GM12878 (cell line): ENCODE measurements at regions not wholly inside any gene's neighbourhood (a gene's known extent, or its start where the extent isn't known, plus 50 kb on each side); places are given as distances from the start of the nearest gene placed in this dataset.

Experiments
- ATAC-seq: fragments of 200-7000 bp; cut with Tn5 transposase; 3 replicates; pipeline ENCODE4 v1.9.1; 2020; ENCODE audit warnings: mild to moderate bottlenecking, moderate library complexity
- BruUV-seq: library from RNA; stranded (reverse); fragments of 400-500 nt; replicated peaks from 2 replicates; lab custom pipeline; 2021; lab: Mats Ljungman, UMichigan
- CTCF ChIA-PET: fragments of 300-600 bp; sonication (Branson Sonifier 250); formaldehyde crosslinking; extraction: SDS; loops from one replicate; lab custom pipeline; 2021; ENCODE audit warnings: inconsistent platforms; lab: Yijun Ruan, JAX
- POLR2A ChIA-PET: fragments of 350-600 bp; formaldehyde crosslinking; extraction: SDS; loops from one replicate; lab custom pipeline; 2021; ENCODE audit warnings: inconsistent platforms; lab: Charles Lee
- RAD21 ChIA-PET: fragments of 300-600 bp; sonication (Branson Sonifier 250); formaldehyde crosslinking; loops from one replicate; lab custom pipeline; 2023; ENCODE audit warnings: antibody characterized with exemption; ENCODE audit not compliant: unreplicated experiment; lab: Charles Lee
- SMC1A ChIA-PET: fragments of 300-600 bp; sonication (Branson Sonifier 250); formaldehyde crosslinking; loops from one replicate; lab custom pipeline; 2023; ENCODE audit not compliant: unreplicated experiment, uncharacterized antibody; lab: Charles Lee
- DNase-seq: peaks from one replicate; pipeline ENCODE4 v3.0.0-alpha.2; 2011; ENCODE audit warnings: low read depth, low spot score
- FAIRE-seq: peaks from 3 replicates; lab custom pipeline; 2011; peaks lifted over from hg19 to GRCh38; lab: Jason Lieb, UNC
- H2AFZ ChIP-seq: 2 replicates; pipeline ENCODE4 v1.6.0; 2011; ENCODE audit warnings: low read depth, low read length, control low read depth; ENCODE audit not compliant: control insufficient read depth
- H3K27ac ChIP-seq: 2 replicates; pipeline ENCODE4 v1.5.1; 2011; ENCODE audit warnings: control low read depth; ENCODE audit not compliant: control insufficient read depth, insufficient read depth
- H3K27me3 ChIP-seq, 2 experiments: replicated peaks in 1 of 2; 2 replicates each; pipeline versions ENCODE4 v1.6.0 to v1.6.1; 2011; ENCODE audit warnings: low read length in 1 of 2; ENCODE audit not compliant: control insufficient read depth in 2 of 2, insufficient read depth in 2 of 2
- H3K36me3 ChIP-seq, 2 experiments: 2 replicates each; pipeline ENCODE4 v1.5.1; 2011; ENCODE audit warnings: low read length in 1 of 2; ENCODE audit not compliant: control insufficient read depth in 2 of 2, insufficient read depth in 2 of 2
- H3K4me1 ChIP-seq: 2 replicates; pipeline ENCODE4 v1.6.1; 2011; ENCODE audit warnings: mild to moderate bottlenecking, low read length, moderate library complexity, mixed read lengths; ENCODE audit not compliant: control insufficient read depth, insufficient read depth
- H3K4me2 ChIP-seq: 2 replicates; pipeline ENCODE4 v1.6.0; 2011; ENCODE audit warnings: control low read depth; ENCODE audit not compliant: control insufficient read depth, insufficient read depth
- H3K4me3 ChIP-seq: fragments of 200-600 bp; sonication (generic); 2 replicates; pipeline ENCODE4 v1.5.1; 2016
- H3K79me2 ChIP-seq: 2 replicates; pipeline ENCODE4 v1.6.0; 2011; ENCODE audit warnings: low read length; ENCODE audit not compliant: control insufficient read depth, insufficient read depth
- H3K9ac ChIP-seq: 2 replicates; pipeline ENCODE4 v1.8.0; 2011; ENCODE audit warnings: low read length, control low read depth, mixed read lengths; ENCODE audit not compliant: control insufficient read depth, insufficient read depth
- H3K9me3 ChIP-seq: replicated peaks from 3 replicates; pipeline ENCODE4 v1.5.1; 2011; ENCODE audit warnings: mild to moderate bottlenecking, low read length; ENCODE audit not compliant: control insufficient read depth, insufficient read depth
- H4K20me1 ChIP-seq: 2 replicates; pipeline ENCODE4 v1.6.0; 2011; ENCODE audit not compliant: control insufficient read depth, insufficient read depth
- CBX3 ChIP-seq: fragments of 200-600 bp; sonication (generic); IDR thresholded peaks from 2 replicates; pipeline ENCODE4 v1.6.1; 2016; ENCODE audit warnings: low read depth, borderline replicate concordance
- CHD2 ChIP-seq: IDR thresholded peaks from 2 replicates; pipeline ENCODE4 v1.6.1; 2011; ENCODE audit warnings: low read depth, low read length, improper control_type of control experiment, borderline replicate concordance
- EP300 ChIP-seq, 2 experiments: fragments of 150-350 bp in 1 of 2; IDR thresholded peaks; 2 replicates each; pipeline ENCODE4 v1.6.1; 2011 to 2012; ENCODE audit warnings: low read depth in 2 of 2, low read length in 2 of 2, borderline replicate concordance in 1 of 2, improper control_type of control experiment in 1 of 2, inconsistent platforms in 1 of 2; ENCODE audit not compliant: control insufficient read depth in 1 of 2
- FOS ChIP-seq: IDR thresholded peaks from 3 replicates; pipeline ENCODE4 v1.6.1; 2011; ENCODE audit warnings: borderline replicate concordance; ENCODE audit not compliant: insufficient read length; ENCODE audit errors: extremely low read depth
- KDM1A ChIP-seq: fragments of 200-600 bp; sonication (generic); IDR thresholded peaks from 2 replicates; pipeline ENCODE4 v1.6.1; 2016; ENCODE audit warnings: borderline replicate concordance
- MTA3 ChIP-seq: IDR thresholded peaks from 2 replicates; pipeline ENCODE4 v1.6.1; 2012; ENCODE audit warnings: low read length, inconsistent platforms, borderline replicate concordance
- NBN ChIP-seq: fragments of 450-650 bp; IDR thresholded peaks from 2 replicates; pipeline ENCODE4 v1.6.1; 2016
- NFIC ChIP-seq: IDR thresholded peaks from 2 replicates; pipeline ENCODE4 v1.6.1; 2012; ENCODE audit warnings: low read depth, mild to moderate bottlenecking, inconsistent platforms, low read length, moderate library complexity
- POLR2A ChIP-seq: IDR thresholded peaks from 2 replicates; pipeline ENCODE4 v1.6.1; 2011; ENCODE audit warnings: low read depth, mild to moderate bottlenecking, low read length
- SMAD1 ChIP-seq: fragments of 450-650 bp; IDR thresholded peaks from 2 replicates; pipeline ENCODE4 v1.6.1; 2018; ENCODE audit warnings: mild to moderate bottlenecking, low read depth; ENCODE audit not compliant: partially characterized antibody
- SMAD5 ChIP-seq: IDR thresholded peaks from 2 replicates; pipeline ENCODE4 v1.6.1; 2016; ENCODE audit warnings: antibody characterized with exemption, low read depth
- ZNF384 ChIP-seq: IDR thresholded peaks from 2 replicates; pipeline ENCODE4 v1.6.1; 2012; ENCODE audit warnings: low read depth, mild to moderate bottlenecking, low read length, improper control_type of control experiment, borderline replicate concordance
- WGBS: methylation state at CpG from one replicate; pipeline ENCODE4 v1.1.6; 2016; ENCODE audit warnings: low lambda C conversion rate; ENCODE audit not compliant: insufficient replicate concordance, insufficient coverage; ENCODE audit errors: missing lambda C conversion rate; 5-methylcytosine and 5-hydroxymethylcytosine counted together
- in situ Hi-C: fragments of 300-500 bp; cut with MboI; formaldehyde crosslinking; loops from 9 replicates; pipeline ENCODE4 v1.14.3; 2018; ENCODE audit warnings: mixed read lengths
- intact Hi-C: fragments of 100-400 bp; cut with micrococcal nuclease; formaldehyde crosslinking; loops from one replicate; pipeline ENCODE4 v1.14.2; 2022; ENCODE audit not compliant: unreplicated experiment
- TF ChIP-seq, protein P1 (sequence below): fragments of 450-650 bp; IDR thresholded peaks from 2 replicates; pipeline ENCODE4 v1.6.1; 2016; ENCODE audit warnings: mild to moderate bottlenecking, moderate library complexity, borderline replicate concordance
- TF ChIP-seq, protein P2 (sequence below), 3 experiments: IDR thresholded peaks in 2 of 3; conservative IDR thresholded peaks in 1 of 3; 2 replicates each; pipeline ENCODE4 v1.5.1; 2011; ENCODE audit warnings: low read depth in 3 of 3, low read length in 3 of 3, mild to moderate bottlenecking in 3 of 3, control low read depth in 2 of 3, moderate library complexity in 2 of 3, inconsistent platforms in 1 of 3, mixed read lengths in 1 of 3; ENCODE audit not compliant: control insufficient read depth in 2 of 3, insufficient read depth in 1 of 3; ENCODE audit errors: extremely low read depth in 1 of 3

DNA sequence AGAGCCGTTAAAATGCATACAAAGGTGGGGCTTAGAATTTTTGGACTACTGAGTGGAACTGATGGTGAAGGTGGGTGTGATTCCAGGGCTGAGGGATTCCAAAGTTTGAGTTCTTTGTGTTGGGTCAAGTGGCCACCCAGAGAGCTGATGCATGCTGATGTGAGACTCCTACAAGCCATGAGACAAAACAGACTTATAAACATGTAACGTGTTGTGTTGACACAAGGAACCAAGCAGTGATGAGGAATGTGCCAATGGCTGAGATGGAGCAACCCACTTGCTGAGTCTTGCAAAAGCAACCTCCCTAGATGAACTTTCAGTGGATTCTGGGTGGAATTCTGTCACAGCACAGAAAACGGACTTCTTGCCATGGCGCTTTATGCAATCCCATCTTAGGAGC lies 289.0 kb downstream of the TLE3 start:
- no TSS peak for BruUV-seq
- H3K4me1 ChIP-seq, result no peaks in the 10 kb centered on the region
- ChIA-PET CTCF (no interaction called here), RAD21 (no interaction called here), POLR2A (no interaction called here), SMC1A (no interaction called here)
- no peak overlapping the region for H2AFZ ChIP-seq
- no peaks in the 10 kb centered on the region for H3K9me3 ChIP-seq
- H3K9ac ChIP-seq, result no peak overlapping the region
- H3K27me3 ChIP-seq, result peaks cover 0 to 8% of the 10 kb centered on the region in 2 experiments; a peak in 3 of 4 replicates
- H3K4me2 ChIP-seq, result no peak overlapping the region
- in situ Hi-C loops, result no loop called here
- no peak overlapping the region for H3K27ac ChIP-seq
- FAIRE-seq, result no peak
- DNase-seq, result no peak
- H3K36me3 ChIP-seq, result no peaks in the 10 kb centered on the region
- H4K20me1 ChIP-seq, result no peaks in the 10 kb centered on the region
- ATAC-seq, result no peak
- no peak overlapping the region for H3K4me3 ChIP-seq
- intact Hi-C loops, result no loop called here
- 51% methylated on average over 4 of the region's 4 CpGs for WGBS
- no peaks in the 10 kb centered on the region for H3K79me2 ChIP-seq
- TF ChIP-seq SMAD5, result no peak
- TF ChIP-seq KDM1A, result no peak
- TF ChIP-seq, protein P1, sequence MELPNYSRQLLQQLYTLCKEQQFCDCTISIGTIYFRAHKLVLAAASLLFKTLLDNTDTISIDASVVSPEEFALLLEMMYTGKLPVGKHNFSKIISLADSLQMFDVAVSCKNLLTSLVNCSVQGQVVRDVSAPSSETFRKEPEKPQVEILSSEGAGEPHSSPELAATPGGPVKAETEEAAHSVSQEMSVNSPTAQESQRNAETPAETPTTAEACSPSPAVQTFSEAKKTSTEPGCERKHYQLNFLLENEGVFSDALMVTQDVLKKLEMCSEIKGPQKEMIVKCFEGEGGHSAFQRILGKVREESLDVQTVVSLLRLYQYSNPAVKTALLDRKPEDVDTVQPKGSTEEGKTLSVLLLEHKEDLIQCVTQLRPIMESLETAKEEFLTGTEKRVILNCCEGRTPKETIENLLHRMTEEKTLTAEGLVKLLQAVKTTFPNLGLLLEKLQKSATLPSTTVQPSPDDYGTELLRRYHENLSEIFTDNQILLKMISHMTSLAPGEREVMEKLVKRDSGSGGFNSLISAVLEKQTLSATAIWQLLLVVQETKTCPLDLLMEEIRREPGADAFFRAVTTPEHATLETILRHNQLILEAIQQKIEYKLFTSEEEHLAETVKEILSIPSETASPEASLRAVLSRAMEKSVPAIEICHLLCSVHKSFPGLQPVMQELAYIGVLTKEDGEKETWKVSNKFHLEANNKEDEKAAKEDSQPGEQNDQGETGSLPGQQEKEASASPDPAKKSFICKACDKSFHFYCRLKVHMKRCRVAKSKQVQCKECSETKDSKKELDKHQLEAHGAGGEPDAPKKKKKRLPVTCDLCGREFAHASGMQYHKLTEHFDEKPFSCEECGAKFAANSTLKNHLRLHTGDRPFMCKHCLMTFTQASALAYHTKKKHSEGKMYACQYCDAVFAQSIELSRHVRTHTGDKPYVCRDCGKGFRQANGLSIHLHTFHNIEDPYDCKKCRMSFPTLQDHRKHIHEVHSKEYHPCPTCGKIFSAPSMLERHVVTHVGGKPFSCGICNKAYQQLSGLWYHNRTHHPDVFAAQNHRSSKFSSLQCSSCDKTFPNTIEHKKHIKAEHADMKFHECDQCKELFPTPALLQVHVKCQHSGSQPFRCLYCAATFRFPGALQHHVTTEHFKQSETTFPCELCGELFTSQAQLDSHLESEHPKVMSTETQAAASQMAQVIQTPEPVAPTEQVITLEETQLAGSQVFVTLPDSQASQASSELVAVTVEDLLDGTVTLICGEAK, result no peak
- TF ChIP-seq POLR2A, result no peak
- no peak for TF ChIP-seq SMAD1
- no peak for TF ChIP-seq NFIC
- no peak for TF ChIP-seq CHD2
- TF ChIP-seq FOS, result no peak
- no peak for TF ChIP-seq EP300 (IDR thresholded peaks at IDR 0.05; ENCODE audit: borderline replicate concordance in 1 of 2, control insufficient read depth in 1 of 2, low read depth in 2 of 2, low read length in 2 of 2)
- no peak for TF ChIP-seq MTA3
- no peak for TF ChIP-seq ZNF384
- no peak for TF ChIP-seq CBX3
- no peak for TF ChIP-seq NBN
- TF ChIP-seq, protein P2, sequence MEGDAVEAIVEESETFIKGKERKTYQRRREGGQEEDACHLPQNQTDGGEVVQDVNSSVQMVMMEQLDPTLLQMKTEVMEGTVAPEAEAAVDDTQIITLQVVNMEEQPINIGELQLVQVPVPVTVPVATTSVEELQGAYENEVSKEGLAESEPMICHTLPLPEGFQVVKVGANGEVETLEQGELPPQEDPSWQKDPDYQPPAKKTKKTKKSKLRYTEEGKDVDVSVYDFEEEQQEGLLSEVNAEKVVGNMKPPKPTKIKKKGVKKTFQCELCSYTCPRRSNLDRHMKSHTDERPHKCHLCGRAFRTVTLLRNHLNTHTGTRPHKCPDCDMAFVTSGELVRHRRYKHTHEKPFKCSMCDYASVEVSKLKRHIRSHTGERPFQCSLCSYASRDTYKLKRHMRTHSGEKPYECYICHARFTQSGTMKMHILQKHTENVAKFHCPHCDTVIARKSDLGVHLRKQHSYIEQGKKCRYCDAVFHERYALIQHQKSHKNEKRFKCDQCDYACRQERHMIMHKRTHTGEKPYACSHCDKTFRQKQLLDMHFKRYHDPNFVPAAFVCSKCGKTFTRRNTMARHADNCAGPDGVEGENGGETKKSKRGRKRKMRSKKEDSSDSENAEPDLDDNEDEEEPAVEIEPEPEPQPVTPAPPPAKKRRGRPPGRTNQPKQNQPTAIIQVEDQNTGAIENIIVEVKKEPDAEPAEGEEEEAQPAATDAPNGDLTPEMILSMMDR (IDR thresholded peaks at IDR 0.05 in 2 of 3, conservative IDR thresholded peaks at IDR 0.05 in 1 of 3; ENCODE audit: control insufficient read depth in 2 of 3, extremely low read depth in 1 of 3, insufficient read depth in 1 of 3, low read depth in 3 of 3, low read length in 3 of 3), result no peak
